ENCODE measurements at regions not wholly inside any gene's neighbourhood (a gene's known extent, or its start where the extent isn't known, plus 50 kb on each side); places are given as distances from the start of the nearest gene placed in this dataset.

DNA sequence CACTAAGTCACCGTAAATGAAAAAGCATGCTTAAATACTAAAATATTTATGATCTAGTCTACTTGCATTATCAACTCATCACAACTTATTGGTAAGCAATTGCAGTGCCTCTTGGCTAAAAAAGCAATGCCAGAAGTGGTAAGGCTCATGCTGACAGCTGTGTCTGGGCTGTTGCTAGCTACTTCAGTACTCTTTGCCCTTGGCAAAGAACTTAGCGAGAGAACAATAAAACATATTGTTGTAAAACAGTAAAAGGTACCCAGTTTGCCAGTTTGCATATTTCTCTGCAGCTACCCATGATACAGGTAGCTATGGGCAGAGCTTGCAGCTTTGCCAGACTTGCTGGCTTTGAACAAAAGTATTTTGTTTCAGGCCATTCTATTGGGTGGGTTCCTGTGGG, 73.1 kb downstream of the ATP6V1G3 start:
- CTCF ChIA-PET, result interaction anchor here (0.7 to 1.4 kb wide), 2 partner anchors 219 to 220 kb away, joined by 3 read pairs; no protein-coding TSS in a partner anchor
- Histone ChIP-seq H3F3A (ENCODE audit: insufficient read depth, low read depth) (no peaks in the 10 kb centered on the region), H3K4me1 (replicated peaks; ENCODE audit: insufficient read depth) (0 out of 2 replicates have a peak, but pooled peaks cover 2% of the 10 kb centered on the region), H3K27me3 (ENCODE audit: insufficient read depth, low read depth) (no peaks in the 10 kb centered on the region), H3K4me2 (no peak overlapping the region), H2AFZ (no peak overlapping the region), H3K36me3 (ENCODE audit: low read depth) (no peaks in the 10 kb centered on the region), H3K9me3 (ENCODE audit: insufficient read depth, low read depth) (no peaks in the 10 kb centered on the region; the same call in 1 of the 2 replicates), H3K79me2 (ENCODE audit: low read depth) (no peaks in the 10 kb centered on the region), H3K27ac (no peak overlapping the region), H4K20me1 (ENCODE audit: insufficient read depth) (no peaks in the 10 kb centered on the region), H3K4me3 (no peak overlapping the region), H3K9me2 (ENCODE audit: insufficient read depth) (no peaks in the 10 kb centered on the region)
- POLR2A ChIA-PET (ENCODE audit: unreplicated experiment), result no interaction called here
- intact Hi-C loops (cut with micrococcal nuclease; ENCODE audit: unreplicated experiment), result loop anchor here (5.0 to 10.0 kb wide), 5 partner anchors 193 to 1140 kb away; no protein-coding TSS in a partner anchor
- TF ChIP-seq EZH2 (IDR thresholded peaks at IDR 0.05; ENCODE audit: low read depth), result no peak
- TF ChIP-seq, protein P1, sequence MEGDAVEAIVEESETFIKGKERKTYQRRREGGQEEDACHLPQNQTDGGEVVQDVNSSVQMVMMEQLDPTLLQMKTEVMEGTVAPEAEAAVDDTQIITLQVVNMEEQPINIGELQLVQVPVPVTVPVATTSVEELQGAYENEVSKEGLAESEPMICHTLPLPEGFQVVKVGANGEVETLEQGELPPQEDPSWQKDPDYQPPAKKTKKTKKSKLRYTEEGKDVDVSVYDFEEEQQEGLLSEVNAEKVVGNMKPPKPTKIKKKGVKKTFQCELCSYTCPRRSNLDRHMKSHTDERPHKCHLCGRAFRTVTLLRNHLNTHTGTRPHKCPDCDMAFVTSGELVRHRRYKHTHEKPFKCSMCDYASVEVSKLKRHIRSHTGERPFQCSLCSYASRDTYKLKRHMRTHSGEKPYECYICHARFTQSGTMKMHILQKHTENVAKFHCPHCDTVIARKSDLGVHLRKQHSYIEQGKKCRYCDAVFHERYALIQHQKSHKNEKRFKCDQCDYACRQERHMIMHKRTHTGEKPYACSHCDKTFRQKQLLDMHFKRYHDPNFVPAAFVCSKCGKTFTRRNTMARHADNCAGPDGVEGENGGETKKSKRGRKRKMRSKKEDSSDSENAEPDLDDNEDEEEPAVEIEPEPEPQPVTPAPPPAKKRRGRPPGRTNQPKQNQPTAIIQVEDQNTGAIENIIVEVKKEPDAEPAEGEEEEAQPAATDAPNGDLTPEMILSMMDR (conservative IDR thresholded peaks at IDR 0.05), result no peak
- BruUV-seq (replicated peaks), result no TSS peak
- no peak for DNase-seq

DNA sequence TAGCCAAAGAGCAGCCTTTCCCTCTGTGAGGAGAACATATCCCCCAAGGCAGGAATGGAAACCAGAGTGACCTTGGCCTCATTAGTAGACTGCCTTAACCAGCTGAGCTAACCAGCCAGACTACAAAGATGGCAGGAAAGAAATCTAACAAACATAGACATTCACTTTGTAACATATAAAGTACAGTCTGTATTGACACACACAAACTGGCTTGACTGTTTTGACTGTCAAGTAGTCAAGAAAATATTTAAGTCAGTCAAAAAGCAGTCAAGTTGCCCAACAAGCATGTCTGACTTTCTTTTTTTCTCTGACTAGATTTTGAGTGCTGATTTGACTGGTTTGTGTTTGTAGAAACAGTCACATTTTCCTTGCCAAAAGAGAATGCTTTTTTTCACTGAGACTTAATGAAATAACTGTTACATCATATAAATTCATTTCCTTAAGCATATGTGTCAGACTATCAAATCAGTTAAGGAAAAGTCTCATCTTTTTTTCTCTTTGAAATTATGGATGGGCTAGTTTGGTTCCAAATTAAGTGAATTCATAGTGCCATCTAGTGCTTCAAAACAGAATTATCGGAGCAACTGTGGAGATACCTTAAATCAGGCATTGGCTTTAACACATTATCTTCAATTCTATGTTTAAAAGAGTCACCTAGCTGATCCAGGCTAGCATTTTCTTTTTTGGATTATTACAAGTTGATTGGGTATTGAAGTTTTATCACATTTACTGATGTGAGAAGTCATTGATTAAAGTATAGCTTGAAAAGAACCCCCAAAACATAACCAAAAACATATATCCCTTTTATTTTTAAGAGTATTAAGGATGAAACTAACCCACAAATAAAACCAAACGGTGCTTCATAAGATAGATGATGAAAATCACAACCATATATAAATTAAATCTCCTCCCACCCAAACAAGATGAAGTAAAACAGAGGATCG, 75.0 kb downstream of the ATP6V1G3 start:
- H3K9me3 ChIP-seq (ENCODE audit: insufficient read depth, low read depth), result no peaks in the 10 kb centered on the region; the same call in 1 of the 2 replicates
- H3K9me2 ChIP-seq (ENCODE audit: insufficient read depth), result no peaks in the 10 kb centered on the region
- peak overlapping the region; percentile 8; the same call in 1 of the 2 replicates for H3K27ac ChIP-seq
- ChIA-PET CTCF (interaction anchor here (0.5 kb wide), 1 partner anchor 191 kb away, joined by 5 read pairs; no protein-coding TSS in a partner anchor), POLR2A (ENCODE audit: unreplicated experiment) (interaction anchor here (0.6 kb wide), 1 partner anchor 217 kb away, joined by 3 read pairs; no protein-coding TSS in a partner anchor)
- TF ChIP-seq, protein P1 (conservative IDR thresholded peaks at IDR 0.05), result peak; percentile 86
- TF ChIP-seq EZH2 (IDR thresholded peaks at IDR 0.05; ENCODE audit: low read depth), result no peak
- H2AFZ ChIP-seq, result no peak overlapping the region
- BruUV-seq (replicated peaks), result no TSS peak
- 0 out of 2 replicates have a peak overlapping the region, but pooled peaks have one; percentile 5 for H3K4me2 ChIP-seq
- DNase-seq, result peak in 1 of 2 experiments; percentile 65
- no peaks in the 10 kb centered on the region for H3F3A ChIP-seq (ENCODE audit: insufficient read depth, low read depth)
- H3K79me2 ChIP-seq (ENCODE audit: low read depth), result no peaks in the 10 kb centered on the region
- no peak overlapping the region for H3K4me3 ChIP-seq
- H3K27me3 ChIP-seq (ENCODE audit: insufficient read depth, low read depth), result no peaks in the 10 kb centered on the region
- H3K4me1 ChIP-seq (replicated peaks; ENCODE audit: insufficient read depth), result 0 out of 2 replicates have a peak, but pooled peaks cover 3% of the 10 kb centered on the region
- H3K36me3 ChIP-seq (ENCODE audit: low read depth), result no peaks in the 10 kb centered on the region
- H4K20me1 ChIP-seq (ENCODE audit: insufficient read depth), result no peaks in the 10 kb centered on the region
- intact Hi-C loops (cut with micrococcal nuclease; ENCODE audit: unreplicated experiment), result loop anchor here (1.0 to 10.0 kb wide), 13 partner anchors 17 to 1138 kb away; partner anchors contain the start of gene NEK7

DNA sequence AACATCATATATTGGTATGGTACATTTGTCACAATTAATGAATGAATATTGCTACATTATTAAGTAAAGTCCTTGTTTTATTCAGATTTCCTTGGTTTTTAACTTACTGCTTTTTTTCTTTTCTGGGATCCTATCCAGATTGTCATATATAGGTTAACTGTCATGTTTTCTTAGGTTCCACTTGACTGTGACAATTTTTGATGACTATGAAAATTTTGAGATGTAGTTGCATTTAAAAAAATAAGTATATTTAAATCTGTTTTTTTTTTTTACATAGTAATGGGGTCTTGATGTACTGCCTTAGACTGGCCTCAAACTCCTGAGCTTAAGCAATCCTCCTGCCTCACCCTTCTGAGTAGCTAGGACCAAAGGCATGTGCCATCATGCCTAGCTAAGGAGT, 76.8 kb downstream of the ATP6V1G3 start:
- Histone ChIP-seq H3K4me1 (replicated peaks; ENCODE audit: insufficient read depth) (0 out of 2 replicates have a peak, but pooled peaks cover 3% of the 10 kb centered on the region), H3K79me2 (ENCODE audit: low read depth) (no peaks in the 10 kb centered on the region), H3F3A (ENCODE audit: insufficient read depth, low read depth) (no peaks in the 10 kb centered on the region), H2AFZ (no peak overlapping the region), H3K4me2 (no peak overlapping the region), H3K27ac (no peak overlapping the region), H3K4me3 (no peak overlapping the region), H3K9me2 (ENCODE audit: insufficient read depth) (no peaks in the 10 kb centered on the region), H3K36me3 (ENCODE audit: low read depth) (no peaks in the 10 kb centered on the region), H3K9me3 (ENCODE audit: insufficient read depth, low read depth) (no peaks in the 10 kb centered on the region; the same call in 1 of the 2 replicates), H4K20me1 (ENCODE audit: insufficient read depth) (no peaks in the 10 kb centered on the region), H3K27me3 (ENCODE audit: insufficient read depth, low read depth) (no peaks in the 10 kb centered on the region)
- ChIA-PET CTCF (interaction anchor here (0.8 to 1.1 kb wide), 2 partner anchors 377 to 845 kb away, joined by 3 read pairs; no protein-coding TSS in a partner anchor), POLR2A (ENCODE audit: unreplicated experiment) (no interaction called here)
- BruUV-seq (replicated peaks), result no TSS peak
- DNase-seq, result no peak
- intact Hi-C loops (cut with micrococcal nuclease; ENCODE audit: unreplicated experiment), result loop anchor here (2.0 to 10.0 kb wide), 3 partner anchors 15 to 769 kb away; no protein-coding TSS in a partner anchor
- no peak for TF ChIP-seq EZH2 (IDR thresholded peaks at IDR 0.05; ENCODE audit: low read depth)
- TF ChIP-seq, protein P1 (conservative IDR thresholded peaks at IDR 0.05), result no peak
